GM12878 (cell line): ENCODE measurements at regions not wholly inside any gene's neighbourhood (a gene's known extent, or its start where the extent isn't known, plus 50 kb on each side); places are given as distances from the start of the nearest gene placed in this dataset.
"Not testable (repeated sequence)": the region's sequence is repeated elsewhere in the genome, so short reads cannot be mapped to it uniquely, and the experiment has no call there.

Source experiments
- ATAC-seq: fragments of 200-7000 bp; cut with Tn5 transposase; 3 replicates; pipeline ENCODE4 v1.9.1; 2020; ENCODE audit warnings: mild to moderate bottlenecking, moderate library complexity
- BruUV-seq: library from RNA; stranded (reverse); fragments of 400-500 nt; replicated peaks from 2 replicates; lab custom pipeline; 2021; lab: Mats Ljungman, UMichigan
- CTCF ChIA-PET: fragments of 300-600 bp; sonication (Branson Sonifier 250); formaldehyde crosslinking; extraction: SDS; loops from one replicate; lab custom pipeline; 2021; ENCODE audit warnings: inconsistent platforms; lab: Yijun Ruan, JAX
- POLR2A ChIA-PET: fragments of 350-600 bp; formaldehyde crosslinking; extraction: SDS; loops from one replicate; lab custom pipeline; 2021; ENCODE audit warnings: inconsistent platforms; lab: Charles Lee
- RAD21 ChIA-PET: fragments of 300-600 bp; sonication (Branson Sonifier 250); formaldehyde crosslinking; loops from one replicate; lab custom pipeline; 2023; ENCODE audit warnings: antibody characterized with exemption; ENCODE audit not compliant: unreplicated experiment; lab: Charles Lee
- SMC1A ChIA-PET: fragments of 300-600 bp; sonication (Branson Sonifier 250); formaldehyde crosslinking; loops from one replicate; lab custom pipeline; 2023; ENCODE audit not compliant: unreplicated experiment, uncharacterized antibody; lab: Charles Lee
- DNase-seq: peaks from one replicate; pipeline ENCODE4 v3.0.0-alpha.2; 2011; ENCODE audit warnings: low read depth, low spot score
- FAIRE-seq: peaks from 3 replicates; lab custom pipeline; 2011; peaks lifted over from hg19 to GRCh38; lab: Jason Lieb, UNC
- H2AFZ ChIP-seq: 2 replicates; pipeline ENCODE4 v1.6.0; 2011; ENCODE audit warnings: low read depth, low read length, control low read depth; ENCODE audit not compliant: control insufficient read depth
- H3K27ac ChIP-seq: 2 replicates; pipeline ENCODE4 v1.5.1; 2011; ENCODE audit warnings: control low read depth; ENCODE audit not compliant: control insufficient read depth, insufficient read depth
- H3K27me3 ChIP-seq, 2 experiments: replicated peaks in 1 of 2; 2 replicates each; pipeline versions ENCODE4 v1.6.0 to v1.6.1; 2011; ENCODE audit warnings: low read length in 1 of 2; ENCODE audit not compliant: control insufficient read depth in 2 of 2, insufficient read depth in 2 of 2
- H3K36me3 ChIP-seq, 2 experiments: 2 replicates each; pipeline ENCODE4 v1.5.1; 2011; ENCODE audit warnings: low read length in 1 of 2; ENCODE audit not compliant: control insufficient read depth in 2 of 2, insufficient read depth in 2 of 2
- H3K4me1 ChIP-seq: 2 replicates; pipeline ENCODE4 v1.6.1; 2011; ENCODE audit warnings: mild to moderate bottlenecking, low read length, moderate library complexity, mixed read lengths; ENCODE audit not compliant: control insufficient read depth, insufficient read depth
- H3K4me2 ChIP-seq: 2 replicates; pipeline ENCODE4 v1.6.0; 2011; ENCODE audit warnings: control low read depth; ENCODE audit not compliant: control insufficient read depth, insufficient read depth
- H3K4me3 ChIP-seq: fragments of 200-600 bp; sonication (generic); 2 replicates; pipeline ENCODE4 v1.5.1; 2016
- H3K79me2 ChIP-seq: 2 replicates; pipeline ENCODE4 v1.6.0; 2011; ENCODE audit warnings: low read length; ENCODE audit not compliant: control insufficient read depth, insufficient read depth
- H3K9ac ChIP-seq: 2 replicates; pipeline ENCODE4 v1.8.0; 2011; ENCODE audit warnings: low read length, control low read depth, mixed read lengths; ENCODE audit not compliant: control insufficient read depth, insufficient read depth
- H3K9me3 ChIP-seq: replicated peaks from 3 replicates; pipeline ENCODE4 v1.5.1; 2011; ENCODE audit warnings: mild to moderate bottlenecking, low read length; ENCODE audit not compliant: control insufficient read depth, insufficient read depth
- H4K20me1 ChIP-seq: 2 replicates; pipeline ENCODE4 v1.6.0; 2011; ENCODE audit not compliant: control insufficient read depth, insufficient read depth
- FOS ChIP-seq: IDR thresholded peaks from 3 replicates; pipeline ENCODE4 v1.6.1; 2011; ENCODE audit warnings: borderline replicate concordance; ENCODE audit not compliant: insufficient read length; ENCODE audit errors: extremely low read depth
- MAX ChIP-seq: IDR thresholded peaks from 2 replicates; pipeline ENCODE4 v1.6.1; 2012; ENCODE audit warnings: low read depth, low read length, improper control_type of control experiment
- WGBS: methylation state at CpG from one replicate; pipeline ENCODE4 v1.1.6; 2016; ENCODE audit warnings: low lambda C conversion rate; ENCODE audit not compliant: insufficient replicate concordance, insufficient coverage; ENCODE audit errors: missing lambda C conversion rate; 5-methylcytosine and 5-hydroxymethylcytosine counted together
- in situ Hi-C: fragments of 300-500 bp; cut with MboI; formaldehyde crosslinking; loops from 9 replicates; pipeline ENCODE4 v1.14.3; 2018; ENCODE audit warnings: mixed read lengths
- intact Hi-C: fragments of 100-400 bp; cut with micrococcal nuclease; formaldehyde crosslinking; loops from one replicate; pipeline ENCODE4 v1.14.2; 2022; ENCODE audit not compliant: unreplicated experiment
- TF ChIP-seq, protein P1 (sequence below): fragments of 150-350 bp; IDR thresholded peaks from 2 replicates; pipeline ENCODE4 v1.6.1; 2016; ENCODE audit warnings: low read depth, low read length
- TF ChIP-seq, protein P2 (sequence below): IDR thresholded peaks from 2 replicates; pipeline ENCODE4 v1.6.1; 2012; ENCODE audit warnings: improper control_type of control experiment, low read depth, low read length; ENCODE audit not compliant: insufficient replicate concordance

- H3K27ac ChIP-seq, result no peak overlapping the region
- H3K36me3 ChIP-seq, result no peaks in the 10 kb centered on the region
- SMC1A ChIA-PET, result no interaction called here
- H3K4me1 ChIP-seq, result no peaks in the 10 kb centered on the region
- no peaks in the 10 kb centered on the region for H3K27me3 ChIP-seq
- DNase-seq (no peak), ATAC-seq (no peak)
- H3K79me2 ChIP-seq, result no peaks in the 10 kb centered on the region
- CTCF ChIA-PET, result no interaction called here
- no peaks in the 10 kb centered on the region for H4K20me1 ChIP-seq
- in situ Hi-C loops (no loop called here), intact Hi-C loops (no loop called here)
- no TSS peak for BruUV-seq
- H2AFZ ChIP-seq, result no peak overlapping the region
- no peaks in the 10 kb centered on the region for H3K9me3 ChIP-seq
- POLR2A ChIA-PET, result no interaction called here
- no peak overlapping the region for H3K4me3 ChIP-seq
- TF ChIP-seq MAX, result no peak
- TF ChIP-seq, protein P1, sequence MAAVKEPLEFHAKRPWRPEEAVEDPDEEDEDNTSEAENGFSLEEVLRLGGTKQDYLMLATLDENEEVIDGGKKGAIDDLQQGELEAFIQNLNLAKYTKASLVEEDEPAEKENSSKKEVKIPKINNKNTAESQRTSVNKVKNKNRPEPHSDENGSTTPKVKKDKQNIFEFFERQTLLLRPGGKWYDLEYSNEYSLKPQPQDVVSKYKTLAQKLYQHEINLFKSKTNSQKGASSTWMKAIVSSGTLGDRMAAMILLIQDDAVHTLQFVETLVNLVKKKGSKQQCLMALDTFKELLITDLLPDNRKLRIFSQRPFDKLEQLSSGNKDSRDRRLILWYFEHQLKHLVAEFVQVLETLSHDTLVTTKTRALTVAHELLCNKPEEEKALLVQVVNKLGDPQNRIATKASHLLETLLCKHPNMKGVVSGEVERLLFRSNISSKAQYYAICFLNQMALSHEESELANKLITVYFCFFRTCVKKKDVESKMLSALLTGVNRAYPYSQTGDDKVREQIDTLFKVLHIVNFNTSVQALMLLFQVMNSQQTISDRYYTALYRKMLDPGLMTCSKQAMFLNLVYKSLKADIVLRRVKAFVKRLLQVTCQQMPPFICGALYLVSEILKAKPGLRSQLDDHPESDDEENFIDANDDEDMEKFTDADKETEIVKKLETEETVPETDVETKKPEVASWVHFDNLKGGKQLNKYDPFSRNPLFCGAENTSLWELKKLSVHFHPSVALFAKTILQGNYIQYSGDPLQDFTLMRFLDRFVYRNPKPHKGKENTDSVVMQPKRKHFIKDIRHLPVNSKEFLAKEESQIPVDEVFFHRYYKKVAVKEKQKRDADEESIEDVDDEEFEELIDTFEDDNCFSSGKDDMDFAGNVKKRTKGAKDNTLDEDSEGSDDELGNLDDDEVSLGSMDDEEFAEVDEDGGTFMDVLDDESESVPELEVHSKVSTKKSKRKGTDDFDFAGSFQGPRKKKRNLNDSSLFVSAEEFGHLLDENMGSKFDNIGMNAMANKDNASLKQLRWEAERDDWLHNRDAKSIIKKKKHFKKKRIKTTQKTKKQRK, result no peak
- TF ChIP-seq, protein P2, sequence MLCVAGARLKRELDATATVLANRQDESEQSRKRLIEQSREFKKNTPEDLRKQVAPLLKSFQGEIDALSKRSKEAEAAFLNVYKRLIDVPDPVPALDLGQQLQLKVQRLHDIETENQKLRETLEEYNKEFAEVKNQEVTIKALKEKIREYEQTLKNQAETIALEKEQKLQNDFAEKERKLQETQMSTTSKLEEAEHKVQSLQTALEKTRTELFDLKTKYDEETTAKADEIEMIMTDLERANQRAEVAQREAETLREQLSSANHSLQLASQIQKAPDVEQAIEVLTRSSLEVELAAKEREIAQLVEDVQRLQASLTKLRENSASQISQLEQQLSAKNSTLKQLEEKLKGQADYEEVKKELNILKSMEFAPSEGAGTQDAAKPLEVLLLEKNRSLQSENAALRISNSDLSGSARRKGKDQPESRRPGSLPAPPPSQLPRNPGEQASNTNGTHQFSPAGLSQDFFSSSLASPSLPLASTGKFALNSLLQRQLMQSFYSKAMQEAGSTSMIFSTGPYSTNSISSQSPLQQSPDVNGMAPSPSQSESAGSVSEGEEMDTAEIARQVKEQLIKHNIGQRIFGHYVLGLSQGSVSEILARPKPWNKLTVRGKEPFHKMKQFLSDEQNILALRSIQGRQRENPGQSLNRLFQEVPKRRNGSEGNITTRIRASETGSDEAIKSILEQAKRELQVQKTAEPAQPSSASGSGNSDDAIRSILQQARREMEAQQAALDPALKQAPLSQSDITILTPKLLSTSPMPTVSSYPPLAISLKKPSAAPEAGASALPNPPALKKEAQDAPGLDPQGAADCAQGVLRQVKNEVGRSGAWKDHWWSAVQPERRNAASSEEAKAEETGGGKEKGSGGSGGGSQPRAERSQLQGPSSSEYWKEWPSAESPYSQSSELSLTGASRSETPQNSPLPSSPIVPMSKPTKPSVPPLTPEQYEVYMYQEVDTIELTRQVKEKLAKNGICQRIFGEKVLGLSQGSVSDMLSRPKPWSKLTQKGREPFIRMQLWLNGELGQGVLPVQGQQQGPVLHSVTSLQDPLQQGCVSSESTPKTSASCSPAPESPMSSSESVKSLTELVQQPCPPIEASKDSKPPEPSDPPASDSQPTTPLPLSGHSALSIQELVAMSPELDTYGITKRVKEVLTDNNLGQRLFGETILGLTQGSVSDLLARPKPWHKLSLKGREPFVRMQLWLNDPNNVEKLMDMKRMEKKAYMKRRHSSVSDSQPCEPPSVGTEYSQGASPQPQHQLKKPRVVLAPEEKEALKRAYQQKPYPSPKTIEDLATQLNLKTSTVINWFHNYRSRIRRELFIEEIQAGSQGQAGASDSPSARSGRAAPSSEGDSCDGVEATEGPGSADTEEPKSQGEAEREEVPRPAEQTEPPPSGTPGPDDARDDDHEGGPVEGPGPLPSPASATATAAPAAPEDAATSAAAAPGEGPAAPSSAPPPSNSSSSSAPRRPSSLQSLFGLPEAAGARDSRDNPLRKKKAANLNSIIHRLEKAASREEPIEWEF, result no peak
- TF ChIP-seq FOS, result no peak
- TF ChIP-seq, all 136 proteins: peak for 0
- no peak for FAIRE-seq
- RAD21 ChIA-PET, result no interaction called here
- WGBS, result 74% methylated on average over 3 of the region's 3 CpGs
- Histone ChIP-seq H3K9ac (no peak overlapping the region), H3K4me2 (no peak overlapping the region)
Measured at GRCh38 chr7:137110091-137110509, 233.4 kb downstream of the PTN start.

DNA sequence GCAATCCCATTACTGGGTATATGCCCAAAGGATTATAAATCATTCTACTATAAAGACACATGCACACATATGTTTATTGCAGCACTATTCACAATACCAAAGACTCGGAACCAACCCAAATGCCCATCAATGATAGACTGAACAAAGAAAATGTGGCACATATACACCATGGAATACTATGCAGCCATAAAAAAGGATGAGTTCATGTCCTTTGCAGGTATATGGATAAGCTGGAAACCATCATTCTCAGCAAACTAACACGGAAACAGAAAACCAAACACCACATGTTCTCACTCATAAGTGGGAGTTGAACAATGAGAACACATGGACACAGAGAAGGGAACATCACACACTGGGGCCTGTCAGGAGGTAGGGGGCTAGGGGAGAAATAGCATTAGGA lies 235.7 kb downstream of the PTN start:
- POLR2A ChIA-PET, H3K36me3 ChIP-seq, H3K4me3 ChIP-seq, H3K4me2 ChIP-seq, H3K9ac ChIP-seq, H2AFZ ChIP-seq, RAD21 ChIA-PET, DNase-seq, H3K9me3 ChIP-seq, H3K27me3 ChIP-seq, H3K4me1 ChIP-seq, CTCF ChIA-PET, SMC1A ChIA-PET, ATAC-seq, H4K20me1 ChIP-seq, intact Hi-C loops, FAIRE-seq, H3K27ac ChIP-seq, BruUV-seq, in situ Hi-C loops, H3K79me2 ChIP-seq: not testable (repeated sequence)
- 25% methylated on average over 2 of the region's 2 CpGs for WGBS
